ENCODE measurements at regions not wholly inside any gene's neighbourhood (a gene's known extent, or its start where the extent isn't known, plus 50 kb on each side); places are given as distances from the start of the nearest gene placed in this dataset.
"Not testable (repeated sequence)": the region's sequence is repeated elsewhere in the genome, so short reads cannot be mapped to it uniquely, and the experiment has no call there.

DNA sequence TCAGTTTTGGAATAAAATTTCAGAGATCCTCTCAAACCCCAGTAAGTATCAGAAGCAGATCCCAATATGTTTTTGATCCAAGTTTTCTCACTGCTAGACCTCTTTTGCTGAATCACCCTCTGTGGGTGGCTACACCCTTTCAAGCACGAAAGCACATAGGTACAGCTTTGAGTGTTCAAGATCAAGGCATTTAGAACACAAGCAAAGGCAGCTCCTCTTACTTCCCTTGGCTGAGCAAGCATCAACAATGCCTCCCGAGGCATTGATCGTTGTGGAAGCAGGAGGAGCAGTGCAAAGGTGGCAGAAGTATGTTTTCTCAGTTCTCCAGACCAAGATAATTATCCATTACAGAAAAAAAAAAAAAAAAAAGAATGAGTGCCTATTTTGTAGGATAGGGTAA is 72.0 kb upstream of the TSPAN7 start:
- Mint-ChIP-seq H3K27ac (ENCODE audit: low read depth, unreplicated experiment) (no peak overlapping the region), H3K9me3 (ENCODE audit: unreplicated experiment) (no peaks in the 10 kb centered on the region), H3K4me1 (ENCODE audit: insufficient read depth, unreplicated experiment) (peaks cover 4% of the 10 kb centered on the region), H3K4me3 (ENCODE audit: unreplicated experiment) (no peak overlapping the region), H3K27me3 (ENCODE audit: insufficient read depth, unreplicated experiment) (peaks cover 45% of the 10 kb centered on the region), H3K36me3 (ENCODE audit: insufficient read depth, unreplicated experiment) (no peaks in the 10 kb centered on the region)
- no TSS peak for BruUV-seq (replicated peaks)
- TF ChIP-seq, protein P1, sequence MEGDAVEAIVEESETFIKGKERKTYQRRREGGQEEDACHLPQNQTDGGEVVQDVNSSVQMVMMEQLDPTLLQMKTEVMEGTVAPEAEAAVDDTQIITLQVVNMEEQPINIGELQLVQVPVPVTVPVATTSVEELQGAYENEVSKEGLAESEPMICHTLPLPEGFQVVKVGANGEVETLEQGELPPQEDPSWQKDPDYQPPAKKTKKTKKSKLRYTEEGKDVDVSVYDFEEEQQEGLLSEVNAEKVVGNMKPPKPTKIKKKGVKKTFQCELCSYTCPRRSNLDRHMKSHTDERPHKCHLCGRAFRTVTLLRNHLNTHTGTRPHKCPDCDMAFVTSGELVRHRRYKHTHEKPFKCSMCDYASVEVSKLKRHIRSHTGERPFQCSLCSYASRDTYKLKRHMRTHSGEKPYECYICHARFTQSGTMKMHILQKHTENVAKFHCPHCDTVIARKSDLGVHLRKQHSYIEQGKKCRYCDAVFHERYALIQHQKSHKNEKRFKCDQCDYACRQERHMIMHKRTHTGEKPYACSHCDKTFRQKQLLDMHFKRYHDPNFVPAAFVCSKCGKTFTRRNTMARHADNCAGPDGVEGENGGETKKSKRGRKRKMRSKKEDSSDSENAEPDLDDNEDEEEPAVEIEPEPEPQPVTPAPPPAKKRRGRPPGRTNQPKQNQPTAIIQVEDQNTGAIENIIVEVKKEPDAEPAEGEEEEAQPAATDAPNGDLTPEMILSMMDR (IDR thresholded peaks at IDR 0.05; ENCODE audit: unreplicated experiment) = no peak
- no peak for DNase-seq (ENCODE audit: unreplicated experiment)
- intact Hi-C loops (cut with micrococcal nuclease) = no loop called here
- ChIA-PET POLR2A (interaction anchor here (1.1 kb wide), 1 partner anchor 31 kb away, joined by 3 read pairs; no protein-coding TSS in a partner anchor), CTCF (interaction anchor here (0.7 kb wide), 1 partner anchor 170 kb away, joined by 3 read pairs; no protein-coding TSS in a partner anchor)

DNA sequence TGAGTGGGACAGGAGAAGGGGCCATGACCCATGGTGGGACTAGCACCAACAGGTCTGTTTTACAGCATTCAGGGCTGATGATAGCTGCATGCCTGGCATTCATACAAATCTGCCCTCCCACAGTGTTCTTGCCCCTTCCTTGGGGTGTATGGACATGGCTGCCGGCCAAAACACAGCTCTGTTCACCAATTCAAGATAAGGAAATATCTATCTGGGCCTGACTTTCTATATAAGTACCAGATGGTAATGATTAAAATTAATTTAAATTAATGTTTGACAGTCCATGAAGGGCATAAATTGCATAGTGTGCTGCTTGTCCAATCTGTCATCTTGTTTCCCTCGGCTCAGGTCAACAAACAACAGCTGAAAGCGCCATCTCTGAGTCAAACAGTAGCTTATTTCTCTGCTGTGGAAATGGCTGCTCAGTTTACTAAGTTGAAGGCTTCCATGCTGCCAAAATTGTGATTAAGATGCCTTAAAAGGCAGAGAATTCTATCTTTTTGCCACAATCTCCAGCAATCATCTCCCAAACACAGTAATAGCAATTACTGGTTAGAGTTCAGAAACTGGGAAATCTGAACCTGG is 67.0 kb upstream of the TSPAN7 start:
- H3K4me3 Mint-ChIP-seq (ENCODE audit: unreplicated experiment) = no peak overlapping the region
- DNase-seq (ENCODE audit: unreplicated experiment) = no peak
- TF ChIP-seq, protein P1 (IDR thresholded peaks at IDR 0.05; ENCODE audit: unreplicated experiment) = no peak
- POLR2A ChIA-PET = no interaction called here
- H3K9me3 Mint-ChIP-seq (ENCODE audit: unreplicated experiment) = no peaks in the 10 kb centered on the region
- intact Hi-C loops (cut with micrococcal nuclease) = no loop called here
- peaks cover 2% of the 10 kb centered on the region for H3K4me1 Mint-ChIP-seq (ENCODE audit: insufficient read depth, unreplicated experiment)
- CTCF ChIA-PET = no interaction called here
- no TSS peak for BruUV-seq (replicated peaks)
- H3K36me3 Mint-ChIP-seq (ENCODE audit: insufficient read depth, unreplicated experiment) = no peaks in the 10 kb centered on the region
- H3K27me3 Mint-ChIP-seq (ENCODE audit: insufficient read depth, unreplicated experiment) = peaks cover 73% of the 10 kb centered on the region
- no peak overlapping the region for H3K27ac Mint-ChIP-seq (ENCODE audit: low read depth, unreplicated experiment)

DNA sequence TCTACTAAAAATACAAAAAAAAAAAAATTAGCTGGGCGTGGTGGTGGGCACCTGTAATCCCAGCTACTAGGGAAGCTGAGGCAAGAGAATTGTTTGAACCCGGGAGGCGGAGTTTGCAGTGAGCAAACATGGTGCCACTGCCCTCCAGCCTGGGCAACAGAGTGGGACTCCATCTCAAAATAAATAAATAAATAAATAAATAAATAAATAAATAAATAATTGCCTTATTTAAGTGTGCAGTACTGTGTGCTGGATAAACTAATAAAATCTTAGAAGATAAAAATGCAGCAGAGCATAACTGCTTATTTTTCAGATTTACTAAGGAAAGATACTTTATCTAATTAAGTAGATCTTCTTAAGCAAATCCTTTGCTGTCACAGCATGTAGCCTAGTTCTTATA is 61.7 kb upstream of the TSPAN7 start:
- intact Hi-C loops (cut with micrococcal nuclease) = not testable (repeated sequence)

DNA sequence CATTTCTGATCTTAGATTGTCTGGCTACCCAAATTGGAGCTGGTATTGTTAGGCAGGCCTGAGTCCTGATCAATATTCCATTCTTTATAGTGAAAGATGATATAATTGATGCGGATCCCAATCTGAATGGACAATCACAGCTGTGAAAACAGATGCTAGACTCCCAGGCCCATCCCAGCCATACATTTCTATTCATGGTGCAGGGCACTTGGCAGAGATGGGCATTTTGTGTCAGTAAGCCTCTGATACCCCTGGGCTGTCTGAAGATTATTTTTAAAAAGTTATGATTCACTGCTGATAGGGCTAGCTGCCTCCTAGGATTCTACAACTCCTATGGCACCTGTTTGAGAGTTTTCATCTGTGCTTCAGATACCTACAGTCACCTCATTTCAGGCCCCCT is 61.2 kb upstream of the TSPAN7 start:
- BruUV-seq (replicated peaks) = no TSS peak

More for the DNA sequence above, 61.7 kb upstream of the TSPAN7 start:
- DNase-seq (ENCODE audit: unreplicated experiment); H3K36me3 Mint-ChIP-seq (ENCODE audit: insufficient read depth, unreplicated experiment); H3K4me3 Mint-ChIP-seq (ENCODE audit: unreplicated experiment); BruUV-seq (replicated peaks); H3K4me1 Mint-ChIP-seq (ENCODE audit: insufficient read depth, unreplicated experiment); H3K27ac Mint-ChIP-seq (ENCODE audit: low read depth, unreplicated experiment); POLR2A ChIA-PET; CTCF ChIA-PET; H3K9me3 Mint-ChIP-seq (ENCODE audit: unreplicated experiment): not testable (repeated sequence)
- peaks cover 80% of the 10 kb centered on the region for H3K27me3 Mint-ChIP-seq (ENCODE audit: insufficient read depth, unreplicated experiment)

More for the DNA sequence above, 61.2 kb upstream of the TSPAN7 start:
- Mint-ChIP-seq H3K36me3 (ENCODE audit: insufficient read depth, unreplicated experiment) (no peaks in the 10 kb centered on the region), H3K27ac (ENCODE audit: low read depth, unreplicated experiment) (no peak overlapping the region), H3K4me1 (ENCODE audit: insufficient read depth, unreplicated experiment) (no peaks in the 10 kb centered on the region), H3K4me3 (ENCODE audit: unreplicated experiment) (no peak overlapping the region), H3K9me3 (ENCODE audit: unreplicated experiment) (no peaks in the 10 kb centered on the region), H3K27me3 (ENCODE audit: insufficient read depth, unreplicated experiment) (peaks cover 82% of the 10 kb centered on the region)
- POLR2A ChIA-PET = no interaction called here
- intact Hi-C loops (cut with micrococcal nuclease) = no loop called here
- CTCF ChIA-PET = no interaction called here
- TF ChIP-seq, protein P1 (IDR thresholded peaks at IDR 0.05; ENCODE audit: unreplicated experiment) = no peak
- no peak for DNase-seq (ENCODE audit: unreplicated experiment)
